NCI-H1417 treated with DMSO at 0.1 percent for 48 hours (cell line): ENCODE measurements at regions not wholly inside any gene's neighbourhood (a gene's known extent, or its start where the extent isn't known, plus 50 kb on each side); places are given as distances from the start of the nearest gene placed in this dataset.

Experiments used
- DNase-seq: peaks from one replicate; lab custom pipeline; 2025; lab: John Stamatoyannopoulos, UW

GRCh38 chr16:54475019-54475601 is 188.5 kb upstream of the IRX3 start:
- DNase-seq = no peak

GRCh38 chr16:54473226-54473993 is 186.8 kb upstream of the IRX3 start:
- DNase-seq = no peak

DNA sequence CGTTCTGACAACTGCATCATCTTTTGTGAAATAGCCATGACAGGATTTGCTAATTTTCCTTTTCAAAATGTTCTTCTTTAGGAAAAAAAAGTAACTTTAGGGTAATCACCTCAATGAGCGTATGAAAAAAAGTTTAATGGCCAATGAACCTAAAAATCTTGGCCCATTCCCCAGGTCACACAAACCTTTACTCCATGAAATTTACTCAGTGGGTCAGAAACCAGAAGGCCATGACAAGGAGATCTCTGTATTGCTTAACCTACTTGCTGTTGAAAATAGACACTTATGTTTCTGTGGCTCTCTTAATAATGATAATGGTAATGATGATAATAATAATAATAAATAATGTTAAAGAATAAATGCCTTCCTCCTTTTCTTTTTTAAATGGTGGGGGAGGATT is 180.8 kb upstream of the IRX3 start:
- no peak for DNase-seq

GRCh38 chr16:54466233-54466632 is 179.6 kb upstream of the IRX3 start:
- DNase-seq = peak; percentile 76

DNA sequence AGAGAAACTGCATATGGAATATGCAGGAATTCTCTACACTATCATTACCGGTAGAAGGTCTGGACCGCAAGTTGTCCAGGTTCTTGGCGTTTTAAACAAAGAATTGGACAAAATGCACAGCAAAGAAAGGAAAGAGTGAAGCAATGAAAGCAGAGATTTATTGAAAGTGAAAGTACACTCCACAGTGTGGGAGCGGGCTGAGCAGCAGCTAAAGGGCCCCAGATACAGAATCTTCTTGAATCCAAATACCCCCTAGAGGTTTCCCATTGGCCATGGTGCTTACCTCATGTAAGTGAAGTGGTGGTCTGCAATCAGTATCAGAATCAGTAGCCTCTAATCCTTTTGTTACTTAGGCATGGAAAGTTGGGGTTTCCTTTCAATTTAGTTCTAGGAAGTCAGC is 178.5 kb upstream of the IRX3 start:
- no peak for DNase-seq

DNA sequence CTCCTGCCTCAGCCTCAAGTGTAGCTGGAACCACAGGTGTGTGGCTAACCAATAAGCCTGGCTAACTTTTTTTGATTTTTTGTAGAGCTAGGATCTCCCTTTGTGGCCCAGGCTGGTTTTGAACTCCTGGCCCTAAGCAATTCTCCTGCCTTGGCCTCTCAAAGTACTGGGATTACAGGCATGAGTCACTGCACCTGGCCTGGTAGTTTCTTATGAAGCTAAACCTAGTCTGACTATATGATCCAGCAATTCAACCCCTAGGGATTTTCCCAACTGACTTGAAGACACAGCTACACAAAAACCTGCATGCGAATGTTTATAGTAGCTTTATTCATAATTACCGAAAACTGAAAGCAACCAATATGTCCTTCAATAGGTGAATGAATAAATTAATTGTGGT is 176.2 kb upstream of the IRX3 start:
- DNase-seq = no peak

GRCh38 chr16:54462151-54462651 is 175.6 kb upstream of the IRX3 start:
- no peak for DNase-seq

DNA sequence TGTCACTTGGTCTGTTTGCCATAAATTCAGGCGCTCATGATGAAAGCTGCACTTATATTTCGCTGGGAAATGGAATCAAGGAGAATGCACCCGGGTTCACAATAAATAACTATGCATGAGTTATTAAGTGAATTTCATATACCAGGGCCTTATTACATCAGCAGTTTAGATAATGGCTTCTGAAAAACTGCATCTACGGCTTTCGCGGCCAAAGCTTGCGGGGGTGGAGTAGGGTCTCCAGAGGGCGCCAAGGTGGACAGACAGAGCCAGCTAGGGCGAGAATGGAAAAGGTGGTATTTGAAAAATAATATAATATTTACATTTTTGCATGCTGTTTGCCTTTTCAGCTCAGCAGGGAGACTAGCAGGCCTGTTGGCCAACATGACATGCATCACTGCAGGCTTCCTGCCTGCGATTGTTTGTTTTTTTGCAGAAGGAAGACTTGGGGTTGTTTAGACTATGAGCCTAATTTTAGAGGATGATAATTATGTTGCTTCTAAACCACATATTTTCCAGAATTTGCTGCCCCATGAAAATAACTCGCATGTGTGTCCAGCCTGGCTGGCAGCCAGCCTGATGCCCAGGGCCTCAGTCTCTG is 173.8 kb upstream of the IRX3 start:
- DNase-seq = no peak

- DNase-seq = no peak
Observed at GRCh38 chr16:54459509-54460262, 173.1 kb upstream of the IRX3 start.

DNA sequence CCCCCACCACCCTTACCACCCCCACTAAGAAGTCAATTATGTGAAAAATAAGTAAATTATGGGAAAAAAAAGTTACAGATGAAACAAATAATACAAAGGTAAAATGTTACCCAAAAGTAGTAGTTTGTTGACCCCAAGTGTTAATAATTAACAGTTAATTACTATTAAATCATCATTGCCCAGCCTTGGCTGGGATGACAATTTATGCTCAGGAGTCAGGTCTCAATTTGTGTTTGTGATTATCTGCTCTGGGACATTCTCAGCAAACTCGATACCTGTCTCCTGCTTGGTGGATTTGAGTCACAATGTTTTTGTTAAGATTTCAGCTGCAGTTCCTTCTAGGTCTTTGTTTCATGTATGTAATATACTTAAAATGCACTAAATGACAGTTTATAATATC is 172.3 kb upstream of the IRX3 start:
- DNase-seq = no peak

DNA sequence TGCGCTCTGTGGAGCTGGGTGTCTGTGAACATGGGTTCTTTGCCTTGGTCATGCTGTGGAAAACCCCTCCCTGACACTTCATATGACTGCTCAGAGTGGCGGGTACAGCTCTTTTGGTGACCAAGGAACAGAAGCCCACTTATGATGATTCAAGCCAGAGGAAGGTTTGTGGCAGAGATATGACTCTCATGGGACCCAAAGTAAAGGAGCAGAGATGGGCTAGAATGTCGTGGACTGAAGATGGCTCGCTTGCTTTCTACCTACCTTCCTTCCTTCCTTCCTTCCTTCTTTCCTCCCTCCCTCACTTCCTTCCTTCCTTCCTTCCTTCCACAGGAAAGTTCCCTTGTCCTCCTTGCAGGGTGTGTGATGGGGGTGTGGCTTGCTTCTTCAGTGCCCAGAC is 169.7 kb upstream of the IRX3 start:
- no peak for DNase-seq

GRCh38 chr16:54455030-54455725 is 168.6 kb upstream of the IRX3 start:
- no peak for DNase-seq

- DNase-seq = no peak
Observed at GRCh38 chr16:54454616-54455015, 168.0 kb upstream of the IRX3 start.

GRCh38 chr16:54453871-54454270 is 167.3 kb upstream of the IRX3 start:
- DNase-seq = no peak

DNA sequence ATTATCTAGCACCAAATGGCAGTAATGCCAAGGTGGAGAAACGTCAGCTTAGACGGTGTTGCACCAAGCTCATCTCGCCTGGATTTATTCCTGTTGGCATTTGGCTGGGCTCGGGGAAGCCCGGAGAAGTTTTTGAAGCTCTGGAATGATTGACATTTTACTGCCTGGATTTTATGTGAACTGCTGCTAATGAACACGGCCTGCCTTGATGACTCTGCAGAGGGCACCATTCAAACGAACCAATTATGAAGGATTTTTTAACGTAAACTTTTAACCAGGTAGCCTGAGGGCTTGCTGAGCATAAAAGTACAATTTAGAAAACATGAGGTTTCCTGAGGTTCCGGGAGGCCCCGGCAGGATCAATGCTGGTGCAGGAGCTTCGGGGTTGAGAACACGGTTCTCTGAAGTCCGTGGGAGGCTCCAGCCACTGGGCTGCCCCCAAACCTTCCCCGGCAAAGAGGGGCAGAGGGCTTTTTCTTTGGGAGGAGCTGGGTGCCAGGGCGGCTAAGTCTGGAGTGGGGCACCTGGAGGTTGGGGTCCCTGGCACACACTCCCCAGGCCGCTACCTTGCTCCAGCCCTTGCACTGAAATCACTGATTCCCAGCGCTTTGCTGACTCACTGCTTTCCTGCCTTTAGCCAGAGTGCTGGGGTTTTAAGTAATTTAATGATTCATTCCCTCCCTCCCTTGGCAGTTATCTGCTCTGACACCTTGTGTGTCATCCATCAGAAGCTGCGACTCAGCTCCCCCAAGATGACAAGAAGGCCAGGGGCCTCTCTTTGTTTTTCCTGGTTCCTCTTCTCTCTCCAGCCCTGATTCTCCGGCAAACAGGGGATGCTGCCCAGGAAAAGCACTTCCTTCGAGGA is 161.2 kb upstream of the IRX3 start:
- DNase-seq = no peak

DNA sequence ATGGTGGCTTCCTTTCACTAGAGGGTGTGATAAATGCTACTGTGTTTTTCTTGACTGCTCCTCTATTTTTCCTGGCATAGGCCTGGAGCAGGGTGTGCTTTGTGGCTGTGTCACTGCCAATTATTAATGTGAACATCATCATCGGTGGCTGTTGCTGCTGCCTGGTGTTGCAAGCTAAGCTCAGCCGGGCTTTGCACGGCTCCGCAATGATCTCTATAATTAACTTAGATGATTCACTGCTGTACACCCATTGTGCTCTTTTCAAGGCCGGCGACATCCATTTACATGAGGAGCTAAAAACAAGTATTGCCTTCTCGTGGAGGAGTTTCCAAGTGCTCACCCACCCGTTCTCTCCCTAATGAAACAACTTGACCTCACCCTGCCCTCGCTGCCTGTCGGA is 160.1 kb upstream of the IRX3 start:
- no peak for DNase-seq

- DNase-seq = no peak
Observed at GRCh38 chr16:54444851-54445458, 158.4 kb upstream of the IRX3 start.

- DNase-seq = no peak
Observed at GRCh38 chr16:54443839-54444238, 157.3 kb upstream of the IRX3 start.

- DNase-seq = no peak
Observed at GRCh38 chr16:54443352-54443751, 156.8 kb upstream of the IRX3 start.

GRCh38 chr16:54442864-54443263 is 156.3 kb upstream of the IRX3 start:
- DNase-seq = no peak

DNA sequence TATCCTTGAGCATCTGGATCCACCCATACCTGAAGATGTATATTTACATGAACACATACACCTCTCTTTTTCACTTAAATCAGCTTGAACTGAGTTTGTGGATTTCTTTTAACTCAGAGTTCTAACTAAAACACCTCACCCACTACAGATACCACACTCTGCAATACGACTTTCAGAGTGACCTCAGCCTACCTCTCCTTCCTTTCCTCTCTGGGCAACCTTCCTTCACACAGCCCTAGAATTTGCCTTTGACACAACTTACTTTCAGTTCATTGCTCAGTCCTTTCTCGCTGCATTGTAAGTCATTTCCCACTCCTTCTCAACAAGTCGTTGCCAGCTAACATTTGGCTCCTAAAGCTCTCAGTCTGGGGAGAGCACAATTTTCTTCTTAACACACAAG is 151.9 kb upstream of the IRX3 start:
- DNase-seq = no peak
